Testis (tissue), 2 donors: ENCODE measurements at regions not wholly inside any gene's neighbourhood (a gene's known extent, or its start where the extent isn't known, plus 50 kb on each side); places are given as distances from the start of the nearest gene placed in this dataset.

Experiments
- POLR2A ChIP-seq: fragments of 450-650 bp; IDR thresholded peaks from one replicate; pipeline ENCODE4 v1.6.1; 2017; ENCODE audit warnings: antibody characterized with exemption, mild to moderate bottlenecking, moderate library complexity
- TF ChIP-seq, protein P1 (sequence below), 3 experiments: fragments of 450-650 bp in 2 of 3; fragments of 200-600 bp in 1 of 3; sonication (generic) in 1 of 3; IDR thresholded peaks; one replicate each; pipeline ENCODE4 v1.5.1; 2016 to 2019; ENCODE audit warnings: antibody characterized with exemption in 3 of 3, mild to moderate bottlenecking in 2 of 3, moderate library complexity in 1 of 3

DNA sequence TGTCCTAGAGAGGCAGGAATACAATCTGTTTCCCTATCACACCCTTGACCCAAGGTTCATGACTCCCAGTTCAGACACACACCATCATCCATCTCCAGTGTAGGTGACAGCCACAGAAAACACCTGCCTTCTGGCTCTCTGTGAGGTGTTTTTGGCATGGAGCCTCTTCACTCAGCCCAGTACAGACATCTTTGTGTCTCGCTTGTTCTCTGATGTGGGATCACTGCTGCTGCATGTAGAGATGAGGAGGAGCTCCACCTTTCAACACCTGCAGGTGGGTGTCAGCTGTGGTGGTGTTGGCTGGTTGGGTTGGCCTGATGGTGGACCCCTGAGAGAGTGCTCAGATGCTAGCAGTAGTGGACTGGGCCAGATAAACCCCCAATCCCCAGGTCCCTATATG is 916.7 kb upstream of the B3GALT2 start:
- TF ChIP-seq, protein P1, sequence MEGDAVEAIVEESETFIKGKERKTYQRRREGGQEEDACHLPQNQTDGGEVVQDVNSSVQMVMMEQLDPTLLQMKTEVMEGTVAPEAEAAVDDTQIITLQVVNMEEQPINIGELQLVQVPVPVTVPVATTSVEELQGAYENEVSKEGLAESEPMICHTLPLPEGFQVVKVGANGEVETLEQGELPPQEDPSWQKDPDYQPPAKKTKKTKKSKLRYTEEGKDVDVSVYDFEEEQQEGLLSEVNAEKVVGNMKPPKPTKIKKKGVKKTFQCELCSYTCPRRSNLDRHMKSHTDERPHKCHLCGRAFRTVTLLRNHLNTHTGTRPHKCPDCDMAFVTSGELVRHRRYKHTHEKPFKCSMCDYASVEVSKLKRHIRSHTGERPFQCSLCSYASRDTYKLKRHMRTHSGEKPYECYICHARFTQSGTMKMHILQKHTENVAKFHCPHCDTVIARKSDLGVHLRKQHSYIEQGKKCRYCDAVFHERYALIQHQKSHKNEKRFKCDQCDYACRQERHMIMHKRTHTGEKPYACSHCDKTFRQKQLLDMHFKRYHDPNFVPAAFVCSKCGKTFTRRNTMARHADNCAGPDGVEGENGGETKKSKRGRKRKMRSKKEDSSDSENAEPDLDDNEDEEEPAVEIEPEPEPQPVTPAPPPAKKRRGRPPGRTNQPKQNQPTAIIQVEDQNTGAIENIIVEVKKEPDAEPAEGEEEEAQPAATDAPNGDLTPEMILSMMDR (IDR thresholded peaks at IDR 0.05), result no peak
- TF ChIP-seq POLR2A, result no peak
